Left lung (tissue), 4 donors: ENCODE measurements at regions not wholly inside any gene's neighbourhood (a gene's known extent, or its start where the extent isn't known, plus 50 kb on each side); places are given as distances from the start of the nearest gene placed in this dataset.

Experiments used
- ATAC-seq: fragments of 200-7000 bp; cut with Tn5 transposase; one replicate; pipeline ENCODE4 v1.9.1; 2020; ENCODE audit warnings: moderate library complexity
- DNase-seq, 4 donors: peaks; one replicate each; pipeline ENCODE4 v3.0.0-alpha.2; 2013 to 2020
- H3K27ac ChIP-seq, 2 donors: fragments of 200-600 bp; sonication (generic) in 1 of 2; one replicate each; pipeline versions ENCODE4 v1.5.0 to v1.8.0; 2020 to 2021
- H3K27me3 ChIP-seq, 2 donors: fragments of 200-600 bp; sonication (generic) in 1 of 2; one replicate each; pipeline versions ENCODE4 v1.5.0 to v1.8.0; 2020 to 2021
- H3K36me3 ChIP-seq, 2 donors: fragments of 200-600 bp; sonication (generic) in 1 of 2; one replicate each; pipeline versions ENCODE4 v1.5.0 to v1.8.0; 2020 to 2021
- H3K4me1 ChIP-seq, 2 donors: fragments of 200-600 bp; one replicate each; pipeline ENCODE4 v1.8.0; 2021
- H3K4me3 ChIP-seq, 2 donors: fragments of 200-600 bp; sonication (generic) in 1 of 2; one replicate each; pipeline versions ENCODE4 v1.5.0 to v1.8.0; 2020 to 2021; ENCODE audit warnings: mild to moderate bottlenecking in 1 of 2
- H3K9me3 ChIP-seq, 2 donors: fragments of 200-600 bp; sonication (generic) in 1 of 2; one replicate each; pipeline versions ENCODE4 v1.5.0 to v1.8.0; 2020 to 2021
- CTCF ChIP-seq, 2 donors: fragments of 200-600 bp; sonication (generic) in 1 of 2; IDR thresholded peaks; one replicate each; pipeline versions ENCODE4 v1.5.0 to v1.8.0; 2021; ENCODE audit warnings: antibody characterized with exemption in 2 of 2
- intact Hi-C, 2 donors: fragments of 100-400 bp; cut with DNase I; formaldehyde crosslinking; loops; one replicate each; pipeline versions ENCODE4 v1.11.2 to v1.14.2; 2022
- donor health status: DM: no; HTN: yes; CAD: no.
- donor health status: DM: no; HTN: no; CAD: no.

DNA sequence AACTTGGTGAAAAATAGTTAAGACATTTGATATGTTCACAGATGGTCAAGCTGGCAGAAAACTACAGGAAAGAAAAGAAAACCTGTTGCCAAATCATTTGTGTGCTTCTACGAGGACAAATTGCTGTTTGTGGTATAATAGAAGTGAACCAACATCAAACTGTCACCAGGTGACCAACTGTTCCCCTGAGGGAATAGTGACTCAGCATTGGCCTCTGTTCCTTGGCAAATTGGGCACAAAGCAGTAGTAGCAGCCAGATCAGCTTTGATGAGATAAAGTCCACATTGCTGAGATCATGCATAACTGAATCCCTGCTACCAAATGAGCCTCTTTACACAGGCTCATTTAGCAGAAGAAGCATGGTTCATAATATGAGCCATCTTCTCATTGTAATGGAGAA is 103.5 kb downstream of the POSTN start:
- Histone ChIP-seq H3K27ac (no peak overlapping the region), H3K9me3 (no peaks in the 10 kb centered on the region), H3K27me3 (no peaks in the 10 kb centered on the region), H3K4me1 (no peaks in the 10 kb centered on the region), H3K4me3 (no peak overlapping the region), H3K36me3 (no peaks in the 10 kb centered on the region)
- no peak for DNase-seq
- no peak for TF ChIP-seq CTCF (IDR thresholded peaks at IDR 0.05)
- intact Hi-C loops = no loop called here
- ATAC-seq = no peak

- no peak for TF ChIP-seq CTCF (IDR thresholded peaks at IDR 0.05)
- Histone ChIP-seq H3K36me3 (no peaks in the 10 kb centered on the region), H3K9me3 (no peaks in the 10 kb centered on the region), H3K4me1 (no peaks in the 10 kb centered on the region), H3K4me3 (no peak overlapping the region), H3K27me3 (no peaks in the 10 kb centered on the region), H3K27ac (no peak overlapping the region)
- DNase-seq (no peak), ATAC-seq (no peak)
- intact Hi-C loops = no loop called here
Observed at GRCh38 chr13:37493775-37494174, 104.8 kb downstream of the POSTN start.

DNA sequence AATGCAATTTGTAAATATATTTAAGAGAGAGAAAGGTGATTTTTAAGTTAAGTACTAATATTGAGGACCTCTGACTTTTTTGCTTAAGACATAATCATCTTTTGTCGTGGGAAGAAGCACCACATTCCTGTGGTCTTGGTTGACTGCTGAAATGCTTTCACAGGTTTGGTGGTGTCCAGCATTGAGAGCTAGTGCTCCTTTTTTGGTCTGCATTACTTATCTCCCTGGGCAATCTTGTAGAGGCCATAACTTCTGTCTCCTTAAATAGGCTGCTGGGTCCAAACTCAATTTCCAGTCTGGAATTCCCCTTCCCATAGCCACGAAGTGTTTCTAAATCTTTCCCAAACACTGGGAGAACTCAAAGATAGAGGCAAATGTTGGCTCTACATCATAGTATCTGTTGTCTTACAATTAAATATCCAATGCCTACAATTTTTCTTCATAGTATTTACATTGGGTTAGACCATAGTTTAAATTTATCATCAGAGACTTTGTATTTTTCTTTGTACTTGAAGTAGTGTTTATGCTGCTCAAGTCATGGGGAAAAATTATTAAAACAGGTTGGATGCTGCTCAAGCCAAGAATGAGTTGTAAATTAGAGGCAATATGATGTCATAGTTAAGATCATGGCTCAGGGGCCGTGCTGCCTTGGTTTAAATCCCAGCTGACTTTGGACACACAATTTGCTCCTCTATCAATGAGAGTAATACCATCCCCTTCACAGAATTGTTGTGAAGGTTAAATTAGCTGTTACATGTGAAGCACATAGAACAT is 105.6 kb downstream of the POSTN start:
- ATAC-seq (no peak), DNase-seq (no peak)
- no peaks in the 10 kb centered on the region for H3K36me3 ChIP-seq
- TF ChIP-seq CTCF (IDR thresholded peaks at IDR 0.05) = no peak
- intact Hi-C loops = no loop called here
- no peak overlapping the region for H3K27ac ChIP-seq
- no peaks in the 10 kb centered on the region for H3K9me3 ChIP-seq
- no peaks in the 10 kb centered on the region for H3K4me1 ChIP-seq
- no peak overlapping the region for H3K4me3 ChIP-seq
- H3K27me3 ChIP-seq = no peaks in the 10 kb centered on the region

- Histone ChIP-seq H3K27me3 (no peaks in the 10 kb centered on the region), H3K27ac (no peak overlapping the region), H3K36me3 (no peaks in the 10 kb centered on the region), H3K9me3 (no peaks in the 10 kb centered on the region), H3K4me1 (no peaks in the 10 kb centered on the region), H3K4me3 (no peak overlapping the region)
- intact Hi-C loops = no loop called here
- ATAC-seq (no peak), DNase-seq (no peak)
- no peak for TF ChIP-seq CTCF (IDR thresholded peaks at IDR 0.05)
Observed at GRCh38 chr13:37492075-37492474, 106.5 kb downstream of the POSTN start.

DNA sequence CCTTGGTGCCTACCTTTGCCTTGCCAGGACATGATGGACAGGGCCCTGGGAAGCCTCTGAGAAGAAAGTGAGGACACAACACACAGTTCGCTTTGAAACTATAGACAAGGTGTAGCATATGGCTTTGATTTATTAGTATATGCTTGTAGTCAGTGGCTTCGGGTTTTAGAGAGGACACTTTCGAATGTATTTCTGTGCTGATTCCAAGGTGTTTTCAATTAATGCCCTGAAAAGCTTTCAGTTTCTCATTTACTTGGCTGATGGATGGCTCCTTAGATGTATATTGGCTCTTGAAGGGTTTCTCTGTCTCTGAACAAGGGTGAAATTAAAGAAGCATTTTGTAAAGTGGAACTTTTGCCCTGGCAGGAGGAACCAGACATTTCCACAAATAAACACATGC is 106.9 kb downstream of the POSTN start:
- Histone ChIP-seq H3K36me3 (no peaks in the 10 kb centered on the region), H3K4me3 (no peak overlapping the region), H3K27ac (no peak overlapping the region), H3K9me3 (no peaks in the 10 kb centered on the region), H3K27me3 (no peaks in the 10 kb centered on the region), H3K4me1 (no peaks in the 10 kb centered on the region)
- no peak for TF ChIP-seq CTCF (IDR thresholded peaks at IDR 0.05)
- intact Hi-C loops = no loop called here
- ATAC-seq (no peak), DNase-seq (no peak)
